ENCODE measurements at regions not wholly inside any gene's neighbourhood (a gene's known extent, or its start where the extent isn't known, plus 50 kb on each side); places are given as distances from the start of the nearest gene placed in this dataset.

GRCh38 chr16:7097518-7097917 lies 235.1 kb upstream of the RBFOX1 start:
- DNase-seq (ENCODE audit: low read depth in 2 of 2): no peak

GRCh38 chr16:7093511-7093910 lies 239.1 kb upstream of the RBFOX1 start:
- DNase-seq (ENCODE audit: low read depth in 2 of 2): no peak

- no peak for DNase-seq (ENCODE audit: low read depth in 2 of 2)
Measured at GRCh38 chr16:7090628-7091115, 242.0 kb upstream of the RBFOX1 start.

GRCh38 chr16:7089751-7090150 lies 242.9 kb upstream of the RBFOX1 start:
- DNase-seq (ENCODE audit: low read depth in 2 of 2): no peak

- no peak for DNase-seq (ENCODE audit: low read depth in 2 of 2)
Measured at GRCh38 chr16:7088711-7089110, 243.9 kb upstream of the RBFOX1 start.

GRCh38 chr16:7086822-7087616 lies 245.6 kb upstream of the RBFOX1 start:
- no peak for DNase-seq (ENCODE audit: low read depth in 2 of 2)

GRCh38 chr16:7085776-7086175 lies 246.9 kb upstream of the RBFOX1 start:
- DNase-seq (ENCODE audit: low read depth in 2 of 2): no peak

- DNase-seq (ENCODE audit: low read depth in 2 of 2): no peak
Measured at GRCh38 chr16:7083096-7083495, 249.5 kb upstream of the RBFOX1 start.

GRCh38 chr16:7077636-7078035 lies 255.0 kb upstream of the RBFOX1 start:
- DNase-seq (ENCODE audit: low read depth in 2 of 2): no peak

- DNase-seq (ENCODE audit: low read depth in 2 of 2): no peak
Measured at GRCh38 chr16:7074715-7075114, 257.9 kb upstream of the RBFOX1 start.

- DNase-seq (ENCODE audit: low read depth in 2 of 2): no peak
Measured at GRCh38 chr16:7057458-7057857, 275.2 kb upstream of the RBFOX1 start.

- no peak for DNase-seq (ENCODE audit: low read depth in 2 of 2)
Measured at GRCh38 chr16:7055443-7055842, 277.2 kb upstream of the RBFOX1 start.

GRCh38 chr16:7051591-7052349 lies 280.9 kb upstream of the RBFOX1 start:
- DNase-seq (ENCODE audit: low read depth in 2 of 2): no peak

GRCh38 chr16:7044331-7044730 lies 288.3 kb upstream of the RBFOX1 start:
- DNase-seq (ENCODE audit: low read depth in 2 of 2): no peak

- no peak for DNase-seq (ENCODE audit: low read depth in 2 of 2)
Measured at GRCh38 chr16:7038475-7038874, 294.2 kb upstream of the RBFOX1 start.

GRCh38 chr16:7037495-7037894 lies 295.1 kb upstream of the RBFOX1 start:
- no peak for DNase-seq (ENCODE audit: low read depth in 2 of 2)

GRCh38 chr16:7031031-7031430 lies 301.6 kb upstream of the RBFOX1 start:
- no peak for DNase-seq (ENCODE audit: low read depth in 2 of 2)

- DNase-seq (ENCODE audit: low read depth in 2 of 2): no peak
Measured at GRCh38 chr16:7027401-7027800, 305.2 kb upstream of the RBFOX1 start.

- DNase-seq (ENCODE audit: low read depth in 2 of 2): no peak
Measured at GRCh38 chr16:7026639-7027038, 306.0 kb upstream of the RBFOX1 start.

- no peak for DNase-seq (ENCODE audit: low read depth in 2 of 2)
Measured at GRCh38 chr16:7025616-7026190, 306.9 kb upstream of the RBFOX1 start.

- DNase-seq (ENCODE audit: low read depth in 2 of 2): no peak
Measured at GRCh38 chr16:7021653-7022275, 310.9 kb upstream of the RBFOX1 start.

- no peak for DNase-seq (ENCODE audit: low read depth in 2 of 2)
Measured at GRCh38 chr16:7017006-7017662, 315.5 kb upstream of the RBFOX1 start.

Data from fibroblast of skin of left biceps (primary cell).